CD4-positive, alpha-beta memory T cell (primary cell): ENCODE measurements at regions not wholly inside any gene's neighbourhood (a gene's known extent, or its start where the extent isn't known, plus 50 kb on each side); places are given as distances from the start of the nearest gene placed in this dataset.
A peak's percentile ranks its signal among the peaks of the same experiment; 100 is the strongest.
"Not testable (repeated sequence)": the region's sequence is repeated elsewhere in the genome, so short reads cannot be mapped to it uniquely, and the experiment has no call there.

Experiments used
- CTCF ChIA-PET: fragments of 350-600 bp; sonication (Branson Sonifier 250); formaldehyde crosslinking; loops from one replicate; lab custom pipeline; 2021; ENCODE audit warnings: inconsistent platforms; ENCODE audit not compliant: partially characterized antibody; lab: Charles Lee
- POLR2A ChIA-PET: fragments of 350-600 bp; sonication (Branson Sonifier 250); formaldehyde crosslinking; loops from one replicate; lab custom pipeline; 2021; ENCODE audit not compliant: partially characterized antibody; lab: Charles Lee
- DNase-seq, 5 donors: peaks; one replicate each; pipeline versions ENCODE4 v3.0.0 to v3.0.0-alpha.2; 2020 to 2022; ENCODE audit warnings: mixed read lengths in 1 of 5
- H3K27ac ChIP-seq: one replicate; pipeline ENCODE4 v1.7.0; 2013; ENCODE audit warnings: low read depth, low read length
- H3K27me3 ChIP-seq: 2 replicates; pipeline ENCODE4 v1.7.0; 2013; ENCODE audit warnings: mild to moderate bottlenecking, low read length, moderate library complexity; ENCODE audit not compliant: insufficient read depth
- H3K36me3 ChIP-seq: 2 replicates; pipeline ENCODE4 v1.7.0; 2013; ENCODE audit warnings: mild to moderate bottlenecking, low read length, moderate library complexity; ENCODE audit not compliant: insufficient read depth
- H3K4me1 ChIP-seq: 2 replicates; pipeline ENCODE4 v1.7.0; 2013; ENCODE audit warnings: mild to moderate bottlenecking, low read length, moderate library complexity; ENCODE audit not compliant: insufficient read depth
- H3K4me3 ChIP-seq, 2 donors: one replicate each; pipeline ENCODE4 v1.7.0; 2013; ENCODE audit warnings: low read length in 2 of 2, mild to moderate bottlenecking in 1 of 2
- H3K9me3 ChIP-seq, 2 donors: one replicate each; pipeline ENCODE4 v1.7.0; 2013; ENCODE audit warnings: low read length in 2 of 2, control low read depth in 1 of 2; ENCODE audit not compliant: control insufficient read depth in 1 of 2
- H3K27ac Mint-ChIP-seq, 7 donors: one replicate each; pipeline ENCODE4 v1.8.0; 2020 to 2021; ENCODE audit warnings: mixed read lengths in 7 of 7, mild to moderate bottlenecking in 6 of 7, inconsistent platforms in 3 of 7, moderate library complexity in 3 of 7
- H3K27me3 Mint-ChIP-seq, 2 donors: one replicate each; pipeline ENCODE4 v1.8.0; 2020 to 2021; ENCODE audit warnings: mixed read lengths in 2 of 2
- H3K36me3 Mint-ChIP-seq, 2 donors: one replicate each; pipeline ENCODE4 v1.8.0; 2020 to 2021; ENCODE audit warnings: mixed read lengths in 2 of 2, inconsistent platforms in 1 of 2, mild to moderate bottlenecking in 1 of 2
- H3K4me1 Mint-ChIP-seq, 4 donors: one replicate each; pipeline ENCODE4 v1.8.0; 2020 to 2021; ENCODE audit warnings: mixed read lengths in 4 of 4, mild to moderate bottlenecking in 1 of 4
- H3K4me3 Mint-ChIP-seq, 8 donors: one replicate each; pipeline ENCODE4 v1.8.0; 2020 to 2021; ENCODE audit warnings: mixed read lengths in 8 of 8, mild to moderate bottlenecking in 7 of 8, moderate library complexity in 6 of 8, inconsistent platforms in 3 of 8
- H3K9me3 Mint-ChIP-seq, 8 donors: one replicate each; pipeline ENCODE4 v1.8.0; 2020 to 2021; ENCODE audit warnings: mixed read lengths in 8 of 8, mild to moderate bottlenecking in 5 of 8, inconsistent platforms in 3 of 8, moderate library complexity in 1 of 8
- intact Hi-C: fragments of 100-400 bp; cut with micrococcal nuclease; formaldehyde crosslinking; loops from one replicate; pipeline ENCODE4 v1.15.1; 2023

GRCh38 chr12:46660719-46661109 lies 165.1 kb downstream of the SLC38A4 start:
- Histone ChIP-seq H3K4me3 (no peak overlapping the region), H3K9me3 (no peaks in the 10 kb centered on the region), H3K27me3 (no peaks in the 10 kb centered on the region), H3K27ac (no peak overlapping the region), H3K36me3 (no peaks in the 10 kb centered on the region), H3K4me1 (peaks cover 14% of the 10 kb centered on the region)
- Mint-ChIP-seq H3K9me3 (no peaks in the 10 kb centered on the region), H3K27ac (peak overlapping the region in 2 of 7 donors; percentile 16 to 40), H3K4me3 (no peak overlapping the region), H3K36me3 (no peaks in the 10 kb centered on the region), H3K4me1 (peaks cover 16 to 27% (median 22%) of the 10 kb centered on the region in 4 donors), H3K27me3 (no peaks in the 10 kb centered on the region)
- ChIA-PET CTCF (interaction anchor here (1.0 to 2.1 kb wide), 25 partner anchors 8 to 535 kb away, joined by 3 to 15 read pairs (median 5); no protein-coding TSS in a partner anchor), POLR2A (interaction anchor here (1.0 to 1.8 kb wide), 11 partner anchors 75 to 392 kb away, joined by 3 to 23 read pairs (median 4); partner anchors contain the start of genes SLC38A1 and SLC38A2)
- intact Hi-C loops: loop anchor here (1.0 to 5.0 kb wide), 8 partner anchors 143 to 670 kb away; partner anchors contain the start of genes SCAF11 and SLC38A2
- no peak for DNase-seq

GRCh38 chr12:46660276-46660675 lies 165.5 kb downstream of the SLC38A4 start:
- H3K4me1 ChIP-seq: peaks cover 14% of the 10 kb centered on the region
- ChIA-PET POLR2A (interaction anchor here (1.6 kb wide), 1 partner anchor 289 kb away, joined by 3 read pairs; no protein-coding TSS in a partner anchor), CTCF (no interaction called here)
- peaks cover 16 to 27% (median 22%) of the 10 kb centered on the region in 4 donors for H3K4me1 Mint-ChIP-seq
- no peaks in the 10 kb centered on the region for H3K9me3 Mint-ChIP-seq
- no peak overlapping the region for H3K4me3 Mint-ChIP-seq
- H3K27me3 Mint-ChIP-seq: no peaks in the 10 kb centered on the region
- no peaks in the 10 kb centered on the region for H3K9me3 ChIP-seq
- no peaks in the 10 kb centered on the region for H3K36me3 Mint-ChIP-seq
- H3K27ac ChIP-seq: no peak overlapping the region
- H3K27me3 ChIP-seq: no peaks in the 10 kb centered on the region
- H3K27ac Mint-ChIP-seq: peak overlapping the region in 2 of 7 donors; percentile 34 to 49
- no peak for DNase-seq
- intact Hi-C loops: loop anchor here (2.0 to 5.0 kb wide), 3 partner anchors 143 to 669 kb away; partner anchors contain the start of gene SCAF11
- H3K36me3 ChIP-seq: no peaks in the 10 kb centered on the region
- no peak overlapping the region for H3K4me3 ChIP-seq

- no peaks in the 10 kb centered on the region for H3K27me3 Mint-ChIP-seq
- H3K9me3 Mint-ChIP-seq: no peaks in the 10 kb centered on the region
- no peaks in the 10 kb centered on the region for H3K36me3 ChIP-seq
- H3K4me3 ChIP-seq: no peak overlapping the region
- no peak for DNase-seq
- H3K4me3 Mint-ChIP-seq: no peak overlapping the region
- H3K36me3 Mint-ChIP-seq: no peaks in the 10 kb centered on the region
- H3K4me1 Mint-ChIP-seq: peaks cover 16 to 27% (median 22%) of the 10 kb centered on the region in 4 donors
- peak overlapping the region in 1 of 7 donors; percentile 34 for H3K27ac Mint-ChIP-seq
- no peaks in the 10 kb centered on the region for H3K27me3 ChIP-seq
- POLR2A ChIA-PET: interaction anchor here (1.6 kb wide), 1 partner anchor 288 kb away, joined by 3 read pairs; no protein-coding TSS in a partner anchor
- H3K27ac ChIP-seq: no peak overlapping the region
- no peaks in the 10 kb centered on the region for H3K9me3 ChIP-seq
- CTCF ChIA-PET: interaction anchor here (0.8 kb wide), 1 partner anchor 17 kb away, joined by 3 read pairs; no protein-coding TSS in a partner anchor
- peaks cover 14% of the 10 kb centered on the region for H3K4me1 ChIP-seq
- intact Hi-C loops: loop anchor here (2.0 to 5.0 kb wide), 3 partner anchors 143 to 669 kb away; partner anchors contain the start of gene SCAF11
Measured at GRCh38 chr12:46659824-46660223, 166.0 kb downstream of the SLC38A4 start.

- Mint-ChIP-seq H3K27me3 (no peaks in the 10 kb centered on the region), H3K4me3 (no peak overlapping the region), H3K36me3 (peaks cover 0 to 4% of the 10 kb centered on the region in 2 donors), H3K4me1 (peaks cover 16 to 27% (median 22%) of the 10 kb centered on the region in 4 donors), H3K9me3 (no peaks in the 10 kb centered on the region), H3K27ac (peak overlapping the region in 1 of 7 donors; percentile 22)
- Histone ChIP-seq H3K4me1 (peaks cover 14% of the 10 kb centered on the region), H3K27me3 (no peaks in the 10 kb centered on the region), H3K27ac (no peak overlapping the region), H3K4me3 (no peak overlapping the region), H3K36me3 (no peaks in the 10 kb centered on the region), H3K9me3 (no peaks in the 10 kb centered on the region)
- no peak for DNase-seq
- CTCF ChIA-PET: interaction anchor here (0.8 to 1.2 kb wide), 2 partner anchors 17 to 283 kb away, joined by 3 to 4 read pairs; no protein-coding TSS in a partner anchor
- intact Hi-C loops: no loop called here
- POLR2A ChIA-PET: interaction anchor here (1.6 kb wide), 1 partner anchor 287 kb away, joined by 3 read pairs; no protein-coding TSS in a partner anchor
Measured at GRCh38 chr12:46659032-46659650, 166.7 kb downstream of the SLC38A4 start.

DNA sequence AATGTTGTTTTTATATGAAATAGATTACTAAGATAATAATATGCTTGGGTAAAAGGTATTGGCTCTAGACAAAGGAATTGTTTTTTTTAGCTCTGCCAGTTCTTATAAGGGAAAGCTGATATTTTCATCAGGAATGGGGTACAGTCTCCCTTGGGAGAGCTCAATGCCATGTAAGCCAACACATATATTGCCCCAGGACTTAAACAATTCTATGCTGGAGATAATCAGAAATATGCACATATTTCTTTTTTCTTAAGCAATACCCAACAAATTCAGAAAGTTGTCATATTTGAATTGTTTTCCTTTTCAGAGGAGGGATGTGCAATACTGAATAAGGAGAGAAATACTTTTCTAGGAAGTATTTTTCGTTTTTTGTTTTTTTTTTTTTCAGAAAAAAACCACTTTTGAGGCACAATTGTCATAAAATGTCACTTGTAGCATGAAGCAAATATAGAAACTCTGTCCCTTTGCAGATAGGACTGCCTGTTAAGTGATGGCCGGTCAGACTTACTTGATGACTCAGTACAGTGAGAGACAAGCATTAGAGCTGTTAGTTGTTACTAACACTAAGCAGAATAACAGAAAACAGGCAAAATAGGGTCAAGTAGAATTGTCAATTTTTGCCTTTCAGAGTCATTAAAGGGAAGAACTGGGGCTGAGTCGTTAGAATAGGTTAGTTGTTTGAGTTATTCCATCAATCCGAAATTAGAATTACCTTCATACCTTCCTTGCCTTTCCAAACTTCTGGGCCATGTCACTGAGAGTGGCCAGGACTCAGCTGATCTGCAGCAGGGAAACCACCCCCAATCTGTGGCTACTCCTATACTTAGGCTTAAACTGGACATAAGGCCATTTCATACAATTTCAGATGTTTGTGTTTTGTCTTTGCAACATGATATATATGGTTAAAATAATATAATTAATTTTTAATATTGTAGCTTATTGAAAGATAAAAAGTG lies 168.1 kb downstream of the SLC38A4 start:
- intact Hi-C loops: no loop called here
- Histone ChIP-seq H3K9me3 (no peaks in the 10 kb centered on the region), H3K4me1 (peaks cover 14% of the 10 kb centered on the region), H3K36me3 (no peaks in the 10 kb centered on the region), H3K27me3 (no peaks in the 10 kb centered on the region), H3K27ac (no peak overlapping the region), H3K4me3 (no peak overlapping the region)
- H3K4me1 Mint-ChIP-seq: peaks cover 16 to 27% (median 22%) of the 10 kb centered on the region in 4 donors
- H3K27ac Mint-ChIP-seq: no peak overlapping the region
- peaks cover 0 to 3% of the 10 kb centered on the region in 2 donors for H3K27me3 Mint-ChIP-seq
- DNase-seq: no peak
- ChIA-PET POLR2A (no interaction called here), CTCF (interaction anchor here (0.7 to 1.2 kb wide), 4 partner anchors 17 to 533 kb away, joined by 3 to 5 read pairs (median 4); no protein-coding TSS in a partner anchor)
- no peaks in the 10 kb centered on the region for H3K9me3 Mint-ChIP-seq
- H3K4me3 Mint-ChIP-seq: no peak overlapping the region
- H3K36me3 Mint-ChIP-seq: peaks cover 0 to 5% of the 10 kb centered on the region in 2 donors

- H3K4me3 ChIP-seq, H3K36me3 Mint-ChIP-seq, H3K36me3 ChIP-seq, H3K9me3 ChIP-seq, H3K27me3 ChIP-seq, POLR2A ChIA-PET, H3K27me3 Mint-ChIP-seq, intact Hi-C loops, H3K4me3 Mint-ChIP-seq, H3K27ac ChIP-seq, H3K4me1 ChIP-seq, H3K9me3 Mint-ChIP-seq, CTCF ChIA-PET, DNase-seq: not testable (repeated sequence)
- Mint-ChIP-seq H3K27ac (peak overlapping the region in 1 of 7 donors; percentile 20), H3K4me1 (peaks cover 10 to 20% (median 16%) of the 10 kb centered on the region in 4 donors)
Measured at GRCh38 chr12:46655984-46656383, 169.8 kb downstream of the SLC38A4 start.
